ENCODE measurements at regions not wholly inside any gene's neighbourhood (a gene's known extent, or its start where the extent isn't known, plus 50 kb on each side); places are given as distances from the start of the nearest gene placed in this dataset.
"Not testable (repeated sequence)": the region's sequence is repeated elsewhere in the genome, so short reads cannot be mapped to it uniquely, and the experiment has no call there.

DNA sequence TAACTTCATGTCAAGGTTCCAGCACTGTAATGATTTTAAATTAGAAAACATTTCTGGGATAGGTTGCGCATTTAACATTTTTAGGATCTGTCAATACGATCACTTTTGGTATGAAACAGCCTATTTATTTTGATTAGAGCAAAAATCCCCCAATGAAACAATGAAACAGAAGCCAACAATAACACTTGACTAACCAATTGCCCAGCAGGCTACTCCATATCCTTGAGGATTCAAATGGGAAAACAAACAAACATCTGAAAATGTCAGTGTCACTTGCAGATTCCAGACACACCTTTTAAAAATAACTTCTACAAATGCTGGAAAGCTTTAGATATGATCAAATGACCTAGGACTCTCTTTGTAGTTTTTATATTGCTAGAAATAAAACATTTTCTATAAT is 1412.5 kb upstream of the PRR20A start:
- intact Hi-C loops (cut with DNase I): no loop called here
- no peak for DNase-seq
- no peak for ATAC-seq (ENCODE audit: poor library complexity)

DNA sequence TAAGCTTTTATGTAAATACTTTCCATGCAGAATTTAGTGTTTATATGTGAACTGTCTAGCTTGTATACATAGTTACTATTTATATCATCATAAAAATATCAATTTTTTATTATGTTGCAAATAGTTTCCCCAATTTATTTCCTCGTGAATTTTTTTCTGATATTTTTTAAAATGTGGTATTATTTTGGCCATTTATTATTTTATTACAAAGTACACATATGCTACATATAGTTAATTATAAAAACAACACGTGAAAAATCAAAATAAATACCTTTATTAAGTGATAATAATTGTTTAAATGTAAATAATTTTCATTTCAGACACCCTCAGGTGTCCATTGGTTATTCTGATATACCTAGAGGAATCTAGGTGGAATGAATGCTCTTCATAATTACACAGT is 1394.9 kb upstream of the PRR20A start:
- intact Hi-C loops (cut with DNase I): no loop called here
- no peak for ATAC-seq (ENCODE audit: poor library complexity)
- DNase-seq: no peak

GRCh38 chr13:55761986-55762385 is 1378.7 kb upstream of the PRR20A start:
- intact Hi-C loops (cut with DNase I): no loop called here
- no peak for ATAC-seq (ENCODE audit: poor library complexity)
- DNase-seq: no peak

- intact Hi-C loops (cut with DNase I): no loop called here
- ATAC-seq (ENCODE audit: poor library complexity): no peak
- no peak for DNase-seq
These were observed 1363.1 kb upstream of the PRR20A start for GRCh38 chr13:55777612-55778011.

DNA sequence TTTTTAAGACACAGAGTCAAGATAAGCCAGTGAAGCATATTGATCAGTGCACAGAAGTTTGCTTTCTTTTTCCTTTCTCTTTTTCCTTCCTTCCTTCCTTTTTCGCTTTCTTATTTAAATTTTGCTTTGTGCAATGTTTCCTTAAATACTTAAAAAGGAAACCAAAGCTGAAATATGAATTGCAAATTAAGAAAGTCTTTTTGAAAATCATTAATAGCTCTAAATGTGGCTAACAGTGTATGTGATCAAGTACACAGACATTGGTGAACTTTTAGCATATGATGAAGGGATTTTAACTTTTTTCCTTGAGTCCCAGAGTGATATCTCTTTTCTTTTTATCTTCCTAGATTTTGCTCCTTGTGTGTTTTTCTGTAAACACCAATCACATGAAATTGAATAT is 1356.9 kb upstream of the PRR20A start:
- DNase-seq (no peak), ATAC-seq (ENCODE audit: poor library complexity) (no peak)
- intact Hi-C loops (cut with DNase I): no loop called here

DNA sequence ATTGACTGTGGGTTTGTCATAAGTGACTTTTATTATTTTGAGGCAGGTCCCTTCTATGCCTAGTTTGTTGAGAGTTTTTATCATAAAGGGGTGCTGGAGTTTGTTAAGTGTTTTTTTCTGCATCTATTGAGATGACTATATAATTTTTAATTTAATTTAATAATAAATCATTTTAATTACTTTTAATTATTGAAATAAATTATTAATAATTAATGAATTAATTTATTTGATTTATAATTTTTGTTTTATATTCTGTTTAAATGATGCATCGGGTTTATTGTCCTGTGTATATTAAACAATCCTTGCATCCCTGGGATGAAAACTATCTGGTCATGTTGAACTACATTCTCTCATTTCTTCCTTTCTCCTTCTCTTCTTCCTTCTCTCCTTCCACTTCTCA is 1352.2 kb upstream of the PRR20A start:
- no peak for ATAC-seq (ENCODE audit: poor library complexity)

DNA sequence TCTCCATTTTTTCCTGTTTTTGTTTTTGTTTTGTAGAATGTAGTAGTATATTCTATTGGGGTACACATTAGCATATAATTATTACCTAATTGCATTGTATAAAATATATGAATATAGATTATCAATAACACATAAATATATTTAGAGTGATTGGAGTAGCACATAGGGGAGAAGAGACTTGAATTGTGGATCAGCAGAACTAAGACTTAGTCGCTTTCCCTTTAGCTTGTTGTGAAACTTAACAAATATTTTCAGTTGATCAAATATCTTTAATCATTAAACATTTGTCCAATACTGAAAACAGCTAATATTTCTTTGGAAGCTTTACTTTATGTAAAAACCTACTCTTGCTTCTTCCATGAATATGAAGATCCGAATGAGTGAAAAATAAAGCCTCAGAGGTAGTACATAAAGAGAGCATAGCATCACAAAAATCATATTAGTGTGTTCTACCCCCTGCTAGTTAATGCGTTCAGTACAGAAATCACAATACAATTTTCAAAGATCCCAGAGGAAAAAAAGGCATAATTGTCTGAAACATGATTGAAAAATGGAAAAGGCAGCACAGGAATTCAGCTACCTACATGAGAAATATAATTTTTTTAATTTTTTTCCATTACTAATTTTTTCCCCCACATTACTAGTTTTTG is 1348.0 kb upstream of the PRR20A start:
- DNase-seq: no peak
- intact Hi-C loops (cut with DNase I): no loop called here

More for the DNA sequence above, 1352.2 kb upstream of the PRR20A start:
- intact Hi-C loops (cut with DNase I): no loop called here
- DNase-seq: no peak

GRCh38 chr13:55815458-55816033 is 1325.2 kb upstream of the PRR20A start:
- DNase-seq (no peak), ATAC-seq (ENCODE audit: poor library complexity) (no peak)
- intact Hi-C loops (cut with DNase I): no loop called here

More for the DNA sequence above, 1348.0 kb upstream of the PRR20A start:
- ATAC-seq (ENCODE audit: poor library complexity): no peak

DNA sequence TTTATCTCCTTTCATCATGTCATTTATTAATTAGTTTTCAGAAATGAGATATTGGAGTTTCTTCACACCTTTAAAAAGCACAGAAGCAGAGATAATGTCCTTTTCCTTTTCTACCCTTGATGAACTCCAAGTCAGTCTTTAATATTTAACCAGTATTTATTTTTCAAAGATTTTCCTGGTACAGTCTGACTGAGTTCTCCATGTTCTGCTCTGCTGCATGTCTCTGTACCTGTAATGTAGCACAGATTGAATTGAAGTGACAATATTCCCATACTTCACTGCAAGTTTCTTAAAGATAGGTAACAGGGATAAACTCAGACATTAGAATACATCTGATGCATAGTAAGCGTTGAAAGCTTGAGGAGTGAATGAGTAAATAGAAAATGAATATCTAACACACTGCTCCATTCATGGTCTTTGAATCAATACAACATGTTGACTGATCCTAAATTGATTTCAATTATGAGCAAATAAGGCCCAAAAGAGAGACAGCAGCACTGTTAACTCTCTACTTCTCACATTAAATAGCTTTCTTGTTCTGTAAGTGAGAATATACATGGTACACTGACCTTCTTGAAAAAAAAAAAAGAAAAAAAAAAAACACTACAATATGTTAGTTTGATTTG is 1323.6 kb upstream of the PRR20A start:
- intact Hi-C loops (cut with DNase I): no loop called here
- no peak for ATAC-seq (ENCODE audit: poor library complexity)
- no peak for DNase-seq

GRCh38 chr13:55820817-55821216 is 1319.9 kb upstream of the PRR20A start:
- DNase-seq (no peak), ATAC-seq (ENCODE audit: poor library complexity) (no peak)
- intact Hi-C loops (cut with DNase I): no loop called here

- DNase-seq: no peak
- no peak for ATAC-seq (ENCODE audit: poor library complexity)
- intact Hi-C loops (cut with DNase I): no loop called here
These were observed 1271.1 kb upstream of the PRR20A start for GRCh38 chr13:55869648-55870047.

DNA sequence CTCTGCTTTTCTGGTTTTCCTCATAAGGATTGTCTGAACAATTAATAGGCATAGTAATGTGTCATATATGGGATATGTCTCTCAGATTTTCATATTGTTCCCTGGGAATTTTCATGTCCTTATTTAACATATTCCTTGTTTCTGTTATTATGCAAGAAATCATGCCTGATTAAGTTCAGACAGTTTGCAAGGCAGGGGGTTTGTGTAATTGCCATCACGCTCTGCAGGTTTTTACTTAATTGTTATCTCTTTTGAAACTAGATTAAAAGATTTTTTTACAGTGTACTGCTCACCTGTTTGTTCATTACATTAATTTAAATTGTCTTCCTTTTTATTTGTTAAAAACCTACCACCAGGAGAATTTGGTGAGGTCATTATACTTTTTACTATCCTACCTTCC is 1253.2 kb upstream of the PRR20A start:
- intact Hi-C loops (cut with DNase I): no loop called here
- DNase-seq (no peak), ATAC-seq (ENCODE audit: poor library complexity) (no peak)

- intact Hi-C loops (cut with DNase I): no loop called here
- DNase-seq (no peak), ATAC-seq (ENCODE audit: poor library complexity) (no peak)
These were observed 1247.2 kb upstream of the PRR20A start for GRCh38 chr13:55893540-55893939.

DNA sequence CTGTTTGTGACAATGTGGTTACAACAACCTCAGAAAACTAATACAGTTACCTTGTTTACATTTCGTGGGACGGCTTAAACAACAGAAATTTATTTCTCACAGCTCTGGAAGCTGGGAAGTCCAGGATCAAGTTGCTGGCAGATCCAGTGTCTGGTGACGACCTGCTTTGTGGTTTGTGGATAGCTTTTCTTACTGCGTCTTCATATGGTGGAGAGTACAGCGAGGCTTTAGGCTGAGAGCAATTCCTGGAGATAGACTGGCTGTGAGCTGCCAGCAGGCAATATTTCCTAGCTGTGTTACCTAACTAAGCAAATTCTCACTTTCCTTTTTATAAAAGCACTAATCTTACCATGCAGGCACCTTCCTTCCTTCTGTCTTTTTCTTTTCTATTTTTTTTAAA is 1203.5 kb upstream of the PRR20A start:
- ATAC-seq (ENCODE audit: poor library complexity): no peak
- no peak for DNase-seq
- intact Hi-C loops (cut with DNase I): no loop called here

- ATAC-seq (ENCODE audit: poor library complexity) (no peak), DNase-seq (no peak)
- intact Hi-C loops (cut with DNase I): no loop called here
These were observed 1192.5 kb upstream of the PRR20A start for GRCh38 chr13:55948175-55948574.

GRCh38 chr13:55963934-55964333 is 1176.8 kb upstream of the PRR20A start:
- no peak for ATAC-seq (ENCODE audit: poor library complexity)

GRCh38 chr13:55967055-55967454 is 1173.7 kb upstream of the PRR20A start:
- DNase-seq (no peak), ATAC-seq (ENCODE audit: poor library complexity) (no peak)
- intact Hi-C loops (cut with DNase I): no loop called here

More at GRCh38 chr13:55963934-55964333, 1176.8 kb upstream of the PRR20A start:
- DNase-seq: no peak
- intact Hi-C loops (cut with DNase I): no loop called here

DNA sequence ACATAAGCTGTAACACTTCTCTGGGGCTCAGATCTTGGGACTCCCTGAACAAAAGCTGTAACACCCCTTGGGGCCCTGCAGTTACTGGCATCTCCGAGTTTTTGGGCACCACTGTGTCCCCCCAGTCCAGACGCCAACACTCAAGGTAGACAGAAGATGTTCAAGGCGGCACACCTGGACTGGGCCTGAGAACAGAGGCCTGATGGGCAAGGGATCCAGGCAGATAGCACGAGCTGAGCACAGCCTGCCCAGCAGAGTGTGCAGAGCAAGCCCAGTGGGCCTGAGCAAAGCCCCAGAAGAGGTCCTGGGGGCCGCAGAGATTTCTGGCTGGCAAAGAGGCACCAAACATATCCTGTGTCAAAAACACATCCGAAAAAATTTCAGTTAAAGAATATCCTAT is 1163.3 kb upstream of the PRR20A start:
- no peak for ATAC-seq (ENCODE audit: poor library complexity)
- intact Hi-C loops (cut with DNase I): no loop called here
- DNase-seq: no peak

- DNase-seq (no peak), ATAC-seq (ENCODE audit: poor library complexity) (no peak)
- intact Hi-C loops (cut with DNase I): no loop called here
These were observed 1159.3 kb upstream of the PRR20A start for GRCh38 chr13:55981381-55981780.

- intact Hi-C loops (cut with DNase I); DNase-seq; ATAC-seq (ENCODE audit: poor library complexity): not testable (repeated sequence)
These were observed 1156.7 kb upstream of the PRR20A start for GRCh38 chr13:55984026-55984425.
